MM.1S (cell line): ENCODE measurements at regions not wholly inside any gene's neighbourhood (a gene's known extent, or its start where the extent isn't known, plus 50 kb on each side); places are given as distances from the start of the nearest gene placed in this dataset.

Source experiments
- DNase-seq: peaks from one replicate; pipeline ENCODE4 v3.0.0-alpha.2; 2015
- H2AFZ ChIP-seq: fragments of 300-600 bp; sonication (generic); 2 replicates; pipeline ENCODE4 v1.6.0; 2016; ENCODE audit warnings: antibody characterized with exemption, low read length
- H3F3A ChIP-seq: fragments of 300-600 bp; sonication (generic); 2 replicates; pipeline ENCODE4 v1.6.1; 2016; ENCODE audit warnings: mild to moderate bottlenecking, antibody characterized with exemption, low read length, moderate library complexity, mixed read lengths; ENCODE audit not compliant: insufficient read depth
- H3K27ac ChIP-seq: fragments of 300-600 bp; sonication (generic); 2 replicates; pipeline ENCODE4 v1.5.1; 2016; ENCODE audit warnings: mild to moderate bottlenecking, low read length
- H3K27me3 ChIP-seq: fragments of 300-600 bp; sonication (generic); replicated peaks from 2 replicates; pipeline ENCODE4 v1.6.0; 2016; ENCODE audit warnings: low read length; ENCODE audit not compliant: insufficient read depth
- H3K36me3 ChIP-seq: fragments of 300-600 bp; sonication (generic); replicated peaks from 2 replicates; pipeline ENCODE4 v1.6.1; 2016; ENCODE audit warnings: mild to moderate bottlenecking, low read length, mixed read lengths; ENCODE audit not compliant: insufficient read depth
- H3K4me1 ChIP-seq: fragments of 300-600 bp; sonication (generic); 2 replicates; pipeline ENCODE4 v1.6.1; 2016; ENCODE audit warnings: low read length, mixed read lengths
- H3K4me2 ChIP-seq: fragments of 300-600 bp; sonication (generic); 2 replicates; pipeline ENCODE4 v1.6.0; 2016; ENCODE audit warnings: low read depth, low read length
- H3K4me3 ChIP-seq: fragments of 300-600 bp; sonication (generic); 2 replicates; pipeline ENCODE4 v1.5.1; 2016; ENCODE audit warnings: low read length, mixed read lengths
- H3K79me2 ChIP-seq: fragments of 300-600 bp; sonication (generic); 2 replicates; pipeline ENCODE4 v1.6.1; 2016; ENCODE audit warnings: mixed run types, low read length, mixed read lengths
- H3K9ac ChIP-seq: fragments of 300-600 bp; sonication (generic); 2 replicates; pipeline ENCODE4 v1.6.1; 2016; ENCODE audit warnings: low read length, mixed read lengths
- H3K9me2 ChIP-seq: fragments of 300-600 bp; sonication (generic); replicated peaks from 2 replicates; pipeline ENCODE4 v1.6.1; 2016; ENCODE audit warnings: mild to moderate bottlenecking, low read length, mixed read lengths; ENCODE audit not compliant: insufficient read depth
- H3K9me3 ChIP-seq: fragments of 300-600 bp; sonication (generic); replicated peaks from 2 replicates; pipeline ENCODE4 v1.6.1; 2016; ENCODE audit warnings: mild to moderate bottlenecking, low read length, mixed read lengths; ENCODE audit not compliant: insufficient read depth
- H4K20me1 ChIP-seq: fragments of 300-600 bp; sonication (generic); 2 replicates; pipeline ENCODE4 v1.6.1; 2016; ENCODE audit warnings: mild to moderate bottlenecking, low read length, moderate library complexity, mixed read lengths; ENCODE audit not compliant: insufficient read depth
- CTCF ChIP-seq: fragments of 300-600 bp; sonication (generic); IDR thresholded peaks from 2 replicates; pipeline ENCODE4 v1.5.1; 2016; ENCODE audit warnings: antibody characterized with exemption, low read length, mixed read lengths
- EZH2 ChIP-seq: fragments of 300-600 bp; sonication (generic); optimal IDR thresholded peaks from 2 replicates; pipeline ENCODE3; 2017; ENCODE audit warnings: low read depth, mild to moderate bottlenecking, antibody characterized with exemption, low read length, mixed read lengths
- EZH2phosphoT487 ChIP-seq: fragments of 300-600 bp; sonication (generic); IDR thresholded peaks from 2 replicates; pipeline ENCODE4 v1.6.1; 2018; ENCODE audit warnings: antibody characterized with exemption, low read length

- no peak overlapping the region for H2AFZ ChIP-seq
- DNase-seq, result no peak
- TF ChIP-seq EZH2phosphoT487, result no peak
- TF ChIP-seq CTCF, result no peak
- no peak for TF ChIP-seq EZH2
- H3K4me2 ChIP-seq, result no peak overlapping the region
- no peaks in the 10 kb centered on the region for H3K27me3 ChIP-seq
- H3K9me3 ChIP-seq, result no peaks in the 10 kb centered on the region
- H3K4me3 ChIP-seq, result no peak overlapping the region
- no peak overlapping the region for H3K9ac ChIP-seq
- no peaks in the 10 kb centered on the region for H3K9me2 ChIP-seq
- H3F3A ChIP-seq, result no peaks in the 10 kb centered on the region
- no peaks in the 10 kb centered on the region for H3K79me2 ChIP-seq
- no peaks in the 10 kb centered on the region for H3K4me1 ChIP-seq
- H3K27ac ChIP-seq, result no peak overlapping the region
- H3K36me3 ChIP-seq, result no peaks in the 10 kb centered on the region
- H4K20me1 ChIP-seq, result no peaks in the 10 kb centered on the region
Measured at GRCh38 chr18:6559296-6559695, 144.6 kb upstream of the L3MBTL4 start.

- Histone ChIP-seq H3K79me2 (no peaks in the 10 kb centered on the region), H3K27me3 (no peaks in the 10 kb centered on the region), H3K9ac (no peak overlapping the region), H3K9me2 (no peaks in the 10 kb centered on the region), H3K4me3 (no peak overlapping the region), H2AFZ (no peak overlapping the region), H4K20me1 (no peaks in the 10 kb centered on the region), H3K9me3 (no peaks in the 10 kb centered on the region), H3K4me1 (no peaks in the 10 kb centered on the region), H3K4me2 (no peak overlapping the region), H3F3A (no peaks in the 10 kb centered on the region), H3K27ac (no peak overlapping the region), H3K36me3 (no peaks in the 10 kb centered on the region)
- TF ChIP-seq EZH2 (no peak), EZH2phosphoT487 (no peak), CTCF (no peak)
- DNase-seq, result no peak
Measured at GRCh38 chr18:6561016-6561415, 146.3 kb upstream of the L3MBTL4 start.

GRCh38 chr18:6561420-6561861 is 146.7 kb upstream of the L3MBTL4 start:
- H3K9me2 ChIP-seq, result no peaks in the 10 kb centered on the region
- no peak overlapping the region for H3K9ac ChIP-seq
- no peak overlapping the region for H3K4me2 ChIP-seq
- H3K27me3 ChIP-seq, result no peaks in the 10 kb centered on the region
- no peaks in the 10 kb centered on the region for H3F3A ChIP-seq
- no peaks in the 10 kb centered on the region for H3K36me3 ChIP-seq
- no peaks in the 10 kb centered on the region for H3K79me2 ChIP-seq
- no peaks in the 10 kb centered on the region for H3K9me3 ChIP-seq
- no peaks in the 10 kb centered on the region for H4K20me1 ChIP-seq
- no peak overlapping the region for H3K4me3 ChIP-seq
- no peak overlapping the region for H3K27ac ChIP-seq
- H3K4me1 ChIP-seq, result no peaks in the 10 kb centered on the region
- H2AFZ ChIP-seq, result no peak overlapping the region
- TF ChIP-seq CTCF (no peak), EZH2phosphoT487 (no peak), EZH2 (no peak)
- DNase-seq, result no peak
